RWPE2 (cell line): ENCODE measurements at regions not wholly inside any gene's neighbourhood (a gene's known extent, or its start where the extent isn't known, plus 50 kb on each side); places are given as distances from the start of the nearest gene placed in this dataset.
"Not testable (repeated sequence)": the region's sequence is repeated elsewhere in the genome, so short reads cannot be mapped to it uniquely, and the experiment has no call there.

Experiments
- ATAC-seq: fragments of 200-7000 bp; cut with Tn5 transposase; 3 replicates; pipeline ENCODE4 v1.9.1; 2021; ENCODE audit warnings: low read depth
- DNase-seq: peaks from one replicate; pipeline ENCODE4 v3.0.0-alpha.2; 2020; ENCODE audit warnings: low spot score
- H3K27ac ChIP-seq: fragments of 450-650 bp; 2 replicates; pipeline ENCODE4 v1.5.1; 2017; ENCODE audit warnings: mild to moderate bottlenecking; ENCODE audit not compliant: poor library complexity, severe bottlenecking
- H3K27me3 ChIP-seq: fragments of 250-450 bp; sonication (Bioruptor Pico); 2 replicates; pipeline ENCODE4 v1.5.1; 2021; ENCODE audit warnings: mild to moderate bottlenecking, moderate library complexity; ENCODE audit not compliant: insufficient read depth, poor library complexity, severe bottlenecking
- H3K36me3 ChIP-seq: fragments of 250-450 bp; sonication (Bioruptor Pico); 2 replicates; pipeline ENCODE4 v1.5.1; 2020; ENCODE audit warnings: low read depth, mild to moderate bottlenecking, moderate library complexity
- H3K4me1 ChIP-seq: fragments of 250-450 bp; sonication (Bioruptor Pico); 2 replicates; pipeline ENCODE4 v1.5.1; 2021; ENCODE audit warnings: mild to moderate bottlenecking, moderate library complexity; ENCODE audit not compliant: insufficient read depth, poor library complexity, severe bottlenecking
- H3K4me3 ChIP-seq: fragments of 250-450 bp; sonication (Bioruptor Pico); 2 replicates; pipeline ENCODE4 v1.5.1; 2021; ENCODE audit warnings: mild to moderate bottlenecking, moderate library complexity; ENCODE audit not compliant: severe bottlenecking
- H3K9me3 ChIP-seq: fragments of 250-450 bp; sonication (Bioruptor Pico); 2 replicates; pipeline ENCODE4 v1.5.1; 2021; ENCODE audit warnings: mild to moderate bottlenecking, moderate library complexity; ENCODE audit not compliant: severe bottlenecking
- TF ChIP-seq, protein P1 (sequence below): fragments of 450-650 bp; IDR thresholded peaks from one replicate; pipeline ENCODE4 v1.5.1; 2017; ENCODE audit warnings: mild to moderate bottlenecking, moderate library complexity; ENCODE audit not compliant: poor library complexity, severe bottlenecking

DNA sequence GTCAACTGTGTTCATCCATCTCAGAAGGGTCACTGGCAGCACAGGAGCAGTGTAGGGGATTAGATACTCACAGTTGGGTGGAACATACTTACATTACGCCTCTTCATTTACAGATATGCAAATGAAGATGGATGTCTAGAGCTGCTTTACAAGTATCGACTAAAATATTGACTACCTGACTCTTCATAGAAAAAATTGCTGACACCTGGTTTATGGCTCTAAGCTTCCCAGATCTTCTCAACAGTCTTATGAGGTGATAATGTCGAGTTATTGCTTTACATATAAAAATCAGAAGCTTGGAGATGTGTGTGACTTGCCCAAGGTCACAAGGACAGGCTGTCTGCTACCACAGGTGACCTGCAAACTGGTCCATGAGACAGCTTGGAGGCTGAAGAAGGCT lies 677.2 kb downstream of the TYW1 start:
- ATAC-seq: no peak
- no peak overlapping the region for H3K4me3 ChIP-seq
- TF ChIP-seq, protein P1, sequence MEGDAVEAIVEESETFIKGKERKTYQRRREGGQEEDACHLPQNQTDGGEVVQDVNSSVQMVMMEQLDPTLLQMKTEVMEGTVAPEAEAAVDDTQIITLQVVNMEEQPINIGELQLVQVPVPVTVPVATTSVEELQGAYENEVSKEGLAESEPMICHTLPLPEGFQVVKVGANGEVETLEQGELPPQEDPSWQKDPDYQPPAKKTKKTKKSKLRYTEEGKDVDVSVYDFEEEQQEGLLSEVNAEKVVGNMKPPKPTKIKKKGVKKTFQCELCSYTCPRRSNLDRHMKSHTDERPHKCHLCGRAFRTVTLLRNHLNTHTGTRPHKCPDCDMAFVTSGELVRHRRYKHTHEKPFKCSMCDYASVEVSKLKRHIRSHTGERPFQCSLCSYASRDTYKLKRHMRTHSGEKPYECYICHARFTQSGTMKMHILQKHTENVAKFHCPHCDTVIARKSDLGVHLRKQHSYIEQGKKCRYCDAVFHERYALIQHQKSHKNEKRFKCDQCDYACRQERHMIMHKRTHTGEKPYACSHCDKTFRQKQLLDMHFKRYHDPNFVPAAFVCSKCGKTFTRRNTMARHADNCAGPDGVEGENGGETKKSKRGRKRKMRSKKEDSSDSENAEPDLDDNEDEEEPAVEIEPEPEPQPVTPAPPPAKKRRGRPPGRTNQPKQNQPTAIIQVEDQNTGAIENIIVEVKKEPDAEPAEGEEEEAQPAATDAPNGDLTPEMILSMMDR: no peak
- no peak overlapping the region for H3K27ac ChIP-seq
- no peaks in the 10 kb centered on the region for H3K27me3 ChIP-seq
- H3K4me1 ChIP-seq: no peaks in the 10 kb centered on the region
- DNase-seq: no peak
- H3K36me3 ChIP-seq: no peaks in the 10 kb centered on the region
- H3K9me3 ChIP-seq: no peaks in the 10 kb centered on the region

DNA sequence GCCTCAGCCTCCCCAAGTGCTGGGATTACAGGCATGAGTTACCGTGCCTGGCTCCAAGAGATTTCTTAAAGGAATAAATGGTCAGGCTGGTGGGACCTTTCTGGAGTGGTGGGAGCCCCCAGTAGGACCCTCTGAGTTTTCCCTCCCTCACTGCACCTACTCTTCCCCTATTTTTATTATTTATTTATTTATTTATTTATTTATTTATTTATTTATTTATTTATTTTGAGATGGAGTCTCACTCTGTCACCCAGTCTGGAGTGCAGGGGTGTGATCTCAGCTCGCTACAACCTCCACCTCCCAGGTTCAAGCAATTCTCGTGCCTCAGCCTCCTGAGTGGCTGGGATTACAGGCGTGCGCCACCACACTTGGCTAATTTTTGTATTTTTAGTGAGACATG lies 678.2 kb downstream of the TYW1 start:
- not testable (repeated sequence) for H3K27ac ChIP-seq, ATAC-seq, H3K36me3 ChIP-seq, H3K4me3 ChIP-seq, DNase-seq, H3K4me1 ChIP-seq, H3K27me3 ChIP-seq, H3K9me3 ChIP-seq

DNA sequence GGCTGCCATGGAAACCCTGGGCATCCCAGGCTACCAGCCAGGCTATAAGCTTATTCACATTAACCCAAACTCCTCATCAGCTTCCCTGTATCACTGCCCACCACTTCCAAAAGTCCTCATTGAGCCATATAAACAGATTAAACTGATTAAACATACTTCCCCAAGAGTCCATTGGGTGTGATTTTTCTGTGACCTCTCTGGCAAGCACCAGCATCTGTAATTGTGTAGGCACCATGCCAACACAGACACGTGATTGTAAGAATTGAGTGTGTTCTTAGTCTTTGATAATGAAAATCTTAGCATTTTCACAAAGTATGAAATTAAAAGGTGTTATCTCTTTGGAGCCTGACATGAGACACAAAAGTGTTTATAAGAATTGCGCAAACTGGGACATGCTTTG lies 679.3 kb downstream of the TYW1 start:
- DNase-seq: no peak
- TF ChIP-seq, protein P1: no peak
- Histone ChIP-seq H3K27me3 (no peaks in the 10 kb centered on the region), H3K4me3 (no peak overlapping the region), H3K9me3 (no peaks in the 10 kb centered on the region), H3K36me3 (no peaks in the 10 kb centered on the region), H3K4me1 (no peaks in the 10 kb centered on the region), H3K27ac (no peak overlapping the region)
- no peak for ATAC-seq

DNA sequence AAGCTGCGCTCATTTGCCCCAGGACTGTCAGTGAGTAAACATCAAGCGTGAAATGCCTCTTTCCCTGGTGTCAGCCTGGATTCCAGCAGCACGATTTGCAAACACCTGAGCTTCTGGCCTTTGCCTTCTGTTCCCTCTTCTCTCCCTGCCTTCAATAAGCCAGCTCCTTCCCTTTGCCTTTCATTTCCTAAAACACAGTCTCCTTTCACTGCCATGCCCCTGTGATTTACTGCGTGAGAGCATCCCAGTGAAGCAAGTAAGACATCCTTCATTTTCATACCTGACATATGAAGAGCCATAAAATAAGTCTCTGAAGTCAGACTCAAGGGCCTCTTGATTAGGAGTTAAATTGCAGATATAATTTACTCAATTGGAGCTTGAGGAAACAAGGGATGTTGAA lies 681.8 kb downstream of the TYW1 start:
- TF ChIP-seq, protein P1: no peak
- Histone ChIP-seq H3K27me3 (no peaks in the 10 kb centered on the region), H3K27ac (no peak overlapping the region), H3K36me3 (no peaks in the 10 kb centered on the region), H3K4me3 (no peak overlapping the region), H3K4me1 (no peaks in the 10 kb centered on the region), H3K9me3 (no peaks in the 10 kb centered on the region)
- no peak for ATAC-seq
- no peak for DNase-seq

DNA sequence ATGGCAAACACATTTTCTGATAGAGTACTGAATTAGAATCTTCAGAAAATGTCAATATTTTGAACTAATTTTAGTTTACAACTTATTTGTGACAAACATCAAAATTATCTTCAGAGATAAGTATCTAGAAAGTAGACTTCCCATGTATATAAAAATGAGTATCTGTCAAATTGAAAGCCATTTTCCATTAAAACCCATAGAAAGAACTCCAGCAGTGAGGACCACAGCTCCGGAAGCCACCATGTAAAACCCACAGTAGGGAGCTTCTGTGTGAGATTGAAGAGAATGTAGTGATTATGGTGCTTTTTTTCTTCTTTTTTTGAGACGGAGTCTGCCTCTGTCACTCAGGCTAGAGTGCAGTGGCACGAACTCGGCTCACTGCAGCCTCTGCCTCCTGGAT lies 687.0 kb downstream of the TYW1 start:
- TF ChIP-seq, protein P1: no peak
- H3K4me3 ChIP-seq: no peak overlapping the region
- no peak overlapping the region for H3K27ac ChIP-seq
- H3K27me3 ChIP-seq: no peaks in the 10 kb centered on the region
- DNase-seq (no peak), ATAC-seq (no peak)
- peaks cover 2% of the 10 kb centered on the region for H3K9me3 ChIP-seq
- no peaks in the 10 kb centered on the region for H3K4me1 ChIP-seq
- no peaks in the 10 kb centered on the region for H3K36me3 ChIP-seq
